Endothelial cell of umbilical vein (primary cell): ENCODE measurements at regions not wholly inside any gene's neighbourhood (a gene's known extent, or its start where the extent isn't known, plus 50 kb on each side); places are given as distances from the start of the nearest gene placed in this dataset.

Experiments
- BruUV-seq: library from RNA; stranded (reverse); fragments of 400-500 nt; replicated peaks from 2 replicates; lab custom pipeline; 2021; lab: Mats Ljungman, UMichigan
- CTCF ChIA-PET: fragments of 300-600, 350-600 bp; sonication (Branson Sonifier 250); formaldehyde crosslinking; loops from one replicate; lab custom pipeline; 2021; ENCODE audit warnings: antibody characterized with exemption, inconsistent platforms; lab: Charles Lee
- POLR2A ChIA-PET: fragments of 300-600, 350-600 bp; sonication (Branson Sonifier 250); formaldehyde crosslinking; loops from one replicate; lab custom pipeline; 2021; ENCODE audit warnings: antibody characterized with exemption, inconsistent platforms; lab: Charles Lee
- DNase-seq: peaks from one replicate; pipeline ENCODE4 v3.0.0-alpha.2; 2011; ENCODE audit warnings: low read depth, low spot score
- FAIRE-seq: peaks from 2 replicates; lab custom pipeline; 2011; peaks lifted over from hg19 to GRCh38; lab: Jason Lieb, UNC
- H2AFZ ChIP-seq: 2 replicates; pipeline ENCODE4 v1.6.0; 2012; ENCODE audit warnings: low read depth, low read length, control low read depth, inconsistent platforms
- H3K27ac ChIP-seq: 2 replicates; pipeline ENCODE4 v1.5.1; 2011; ENCODE audit warnings: low read depth, mild to moderate bottlenecking, control low read depth, low read length, moderate library complexity; ENCODE audit not compliant: insufficient read depth
- H3K27me3 ChIP-seq, 2 experiments: 2 replicates each; pipeline versions ENCODE4 v1.6.0 to v1.6.1; 2011; ENCODE audit warnings: low read length in 2 of 2, mixed read lengths in 1 of 2; ENCODE audit not compliant: control insufficient read depth in 2 of 2, insufficient read depth in 2 of 2
- H3K36me3 ChIP-seq, 2 experiments: 2 replicates in 1 of 2; 3 replicates in 1 of 2; pipeline ENCODE4 v1.5.1; 2011; ENCODE audit warnings: low read length in 2 of 2, mild to moderate bottlenecking in 1 of 2, moderate library complexity in 1 of 2; ENCODE audit not compliant: control insufficient read depth in 2 of 2, insufficient read depth in 2 of 2; ENCODE audit errors: extremely low read depth in 1 of 2
- H3K4me1 ChIP-seq: 3 replicates; pipeline ENCODE4 v1.5.1; 2011; ENCODE audit warnings: mild to moderate bottlenecking, low read length; ENCODE audit not compliant: control insufficient read depth, insufficient read depth; ENCODE audit errors: extremely low read depth
- H3K4me2 ChIP-seq: 2 replicates; pipeline ENCODE4 v1.6.1; 2011; ENCODE audit warnings: low read length, control low read depth, mixed read lengths; ENCODE audit not compliant: insufficient read depth
- H3K4me3 ChIP-seq, 3 experiments: fragments of 200-600 bp in 1 of 3; sonication (generic), shearing (Covaris generic) in 1 of 3; replicated peaks in 1 of 3; 2 replicates each; pipeline ENCODE4 v1.5.1; 2011 to 2016; ENCODE audit warnings: control low read depth in 3 of 3, low read length in 3 of 3, mild to moderate bottlenecking in 2 of 3, inconsistent platforms in 1 of 3, low read depth in 1 of 3, moderate library complexity in 1 of 3; ENCODE audit not compliant: insufficient read depth in 1 of 3
- H3K79me2 ChIP-seq: 2 replicates; pipeline ENCODE4 v1.6.0; 2012; ENCODE audit warnings: low read length, inconsistent platforms; ENCODE audit not compliant: control insufficient read depth, insufficient read depth
- H3K9ac ChIP-seq: replicated peaks from 2 replicates; pipeline ENCODE3; 2011; ENCODE audit warnings: low read length, control low read depth; ENCODE audit not compliant: insufficient read depth; ENCODE audit errors: extremely low read depth
- H3K9me1 ChIP-seq: replicated peaks from 3 replicates; pipeline ENCODE4 v1.6.0; 2011; ENCODE audit warnings: mild to moderate bottlenecking, low read length; ENCODE audit not compliant: control insufficient read depth, insufficient read depth; ENCODE audit errors: extremely low read depth
- H3K9me3 ChIP-seq: replicated peaks from 2 replicates; pipeline ENCODE4 v1.5.1; 2012; ENCODE audit warnings: low read length, inconsistent platforms; ENCODE audit not compliant: control insufficient read depth, insufficient read depth
- H4K20me1 ChIP-seq: replicated peaks from 2 replicates; pipeline ENCODE3; 2011; ENCODE audit warnings: mild to moderate bottlenecking, low read length; ENCODE audit not compliant: control insufficient read depth, insufficient read depth; ENCODE audit errors: extremely low read depth
- MAX ChIP-seq: IDR thresholded peaks from 2 replicates; pipeline ENCODE4 v1.6.1; 2011; ENCODE audit not compliant: insufficient read depth, insufficient read length
- POLR2A ChIP-seq: IDR thresholded peaks from 2 replicates; pipeline ENCODE4 v1.6.1; 2012; ENCODE audit warnings: low read depth, mild to moderate bottlenecking, control low read depth, low read length
- dilution Hi-C: fragments of 300-500 bp; cut with MboI; formaldehyde crosslinking; loops from one replicate; pipeline ENCODE4 v1.15.0; 2019; ENCODE audit warnings: low sequenced_read_pairs; ENCODE audit not compliant: extremely low pct_ligation_motif_present
- intact Hi-C: fragments of 100-400 bp; cut with micrococcal nuclease; formaldehyde crosslinking; loops from one replicate; pipeline ENCODE4 v1.10.0; 2022
- TF ChIP-seq, protein P1 (sequence below), 2 donors: IDR thresholded peaks; 1 replicate in 1 of 2; 2 replicates in 1 of 2; pipeline ENCODE4 v1.5.1; 2011; ENCODE audit warnings: low read length in 2 of 2, mild to moderate bottlenecking in 2 of 2, moderate library complexity in 2 of 2, control low read depth in 1 of 2, inconsistent platforms in 1 of 2, low read depth in 1 of 2; ENCODE audit not compliant: insufficient read depth in 1 of 2; ENCODE audit errors: extremely low read depth in 1 of 2

DNA sequence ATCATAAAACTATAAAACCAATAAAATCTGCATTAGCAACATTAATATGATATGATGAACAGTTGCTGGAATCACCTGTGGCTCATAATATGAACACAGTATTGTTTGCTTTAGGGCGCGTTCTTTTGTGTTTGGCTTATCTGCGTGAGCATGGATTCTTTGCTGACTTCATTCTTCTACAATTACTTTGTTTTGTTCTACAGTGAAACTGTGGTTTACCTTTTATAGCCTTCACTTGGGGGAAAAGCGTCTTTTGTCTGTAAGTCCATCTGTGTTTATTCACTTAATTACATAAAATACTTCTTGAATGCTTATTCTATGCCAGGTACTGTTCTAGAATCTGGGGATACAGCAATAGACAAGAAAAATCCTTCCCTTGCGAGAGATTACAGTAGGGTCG lies 74.0 kb upstream of the SEC11C start:
- FAIRE-seq: no peak
- H3K4me3 ChIP-seq: no peak overlapping the region
- intact Hi-C loops: no loop called here
- TF ChIP-seq, protein P1, sequence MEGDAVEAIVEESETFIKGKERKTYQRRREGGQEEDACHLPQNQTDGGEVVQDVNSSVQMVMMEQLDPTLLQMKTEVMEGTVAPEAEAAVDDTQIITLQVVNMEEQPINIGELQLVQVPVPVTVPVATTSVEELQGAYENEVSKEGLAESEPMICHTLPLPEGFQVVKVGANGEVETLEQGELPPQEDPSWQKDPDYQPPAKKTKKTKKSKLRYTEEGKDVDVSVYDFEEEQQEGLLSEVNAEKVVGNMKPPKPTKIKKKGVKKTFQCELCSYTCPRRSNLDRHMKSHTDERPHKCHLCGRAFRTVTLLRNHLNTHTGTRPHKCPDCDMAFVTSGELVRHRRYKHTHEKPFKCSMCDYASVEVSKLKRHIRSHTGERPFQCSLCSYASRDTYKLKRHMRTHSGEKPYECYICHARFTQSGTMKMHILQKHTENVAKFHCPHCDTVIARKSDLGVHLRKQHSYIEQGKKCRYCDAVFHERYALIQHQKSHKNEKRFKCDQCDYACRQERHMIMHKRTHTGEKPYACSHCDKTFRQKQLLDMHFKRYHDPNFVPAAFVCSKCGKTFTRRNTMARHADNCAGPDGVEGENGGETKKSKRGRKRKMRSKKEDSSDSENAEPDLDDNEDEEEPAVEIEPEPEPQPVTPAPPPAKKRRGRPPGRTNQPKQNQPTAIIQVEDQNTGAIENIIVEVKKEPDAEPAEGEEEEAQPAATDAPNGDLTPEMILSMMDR (IDR thresholded peaks at IDR 0.05; ENCODE audit: extremely low read depth in 1 of 2, insufficient read depth in 1 of 2, low read depth in 1 of 2, low read length in 2 of 2): no peak
- TF ChIP-seq MAX: no peak
- ChIA-PET CTCF (interaction anchor here (0.8 to 18.8 kb wide), 4 partner anchors 9 to 290 kb away, joined by 3 to 994 read pairs (median 4); no protein-coding TSS in a partner anchor), POLR2A (no interaction called here)
- no peak overlapping the region for H3K27ac ChIP-seq
- H2AFZ ChIP-seq: no peak overlapping the region
- H3K36me3 ChIP-seq: no peaks in the 10 kb centered on the region
- no peaks in the 10 kb centered on the region for H3K9me3 ChIP-seq
- H3K4me1 ChIP-seq: no peaks in the 10 kb centered on the region
- dilution Hi-C loops: loop anchor here (25.0 kb wide), 1 partner anchor 278 kb away; no protein-coding TSS in a partner anchor
- no peak overlapping the region for H3K9ac ChIP-seq
- DNase-seq: no peak
- no peaks in the 10 kb centered on the region for H3K79me2 ChIP-seq
- no peaks in the 10 kb centered on the region for H4K20me1 ChIP-seq
- no TSS peak for BruUV-seq
- H3K4me2 ChIP-seq: no peak overlapping the region
- H3K9me1 ChIP-seq: no peaks in the 10 kb centered on the region
- H3K27me3 ChIP-seq: peaks cover 0 to 4% of the 10 kb centered on the region in 2 experiments

GRCh38 chr18:59067873-59068272 lies 71.8 kb upstream of the SEC11C start:
- H3K4me3 ChIP-seq: no peak overlapping the region
- DNase-seq (peak; percentile 33), FAIRE-seq (peak; percentile 37)
- POLR2A ChIA-PET: interaction anchor here (0.6 kb wide), 1 partner anchor 577 kb away, joined by 3 read pairs; no protein-coding TSS in a partner anchor
- H3K9ac ChIP-seq: no peak overlapping the region
- no peak overlapping the region for H2AFZ ChIP-seq
- H3K36me3 ChIP-seq: no peaks in the 10 kb centered on the region
- dilution Hi-C loops: loop anchor here (25.0 kb wide), 1 partner anchor 281 kb away; no protein-coding TSS in a partner anchor
- CTCF ChIA-PET: interaction anchor here (18.8 kb wide), 1 partner anchor 293 kb away, joined by 994 read pairs; no protein-coding TSS in a partner anchor
- H3K4me2 ChIP-seq: no peak overlapping the region
- H3K79me2 ChIP-seq: no peaks in the 10 kb centered on the region
- H4K20me1 ChIP-seq: no peaks in the 10 kb centered on the region
- H3K9me1 ChIP-seq: no peaks in the 10 kb centered on the region
- peaks cover 0 to 4% of the 10 kb centered on the region in 2 experiments for H3K27me3 ChIP-seq
- H3K4me1 ChIP-seq: no peaks in the 10 kb centered on the region
- H3K9me3 ChIP-seq: no peaks in the 10 kb centered on the region
- no peak overlapping the region for H3K27ac ChIP-seq
- TF ChIP-seq MAX: no peak
- TF ChIP-seq, protein P1 (IDR thresholded peaks at IDR 0.05; ENCODE audit: extremely low read depth in 1 of 2, insufficient read depth in 1 of 2, low read depth in 1 of 2, low read length in 2 of 2): peak; percentile 50 to 55
- TF ChIP-seq POLR2A: no peak
- intact Hi-C loops: no loop called here
- BruUV-seq: no TSS peak
